Gastroesophageal sphincter (tissue), 4 donors: ENCODE measurements at regions not wholly inside any gene's neighbourhood (a gene's known extent, or its start where the extent isn't known, plus 50 kb on each side); places are given as distances from the start of the nearest gene placed in this dataset.

Experiments
- ATAC-seq: fragments of 150-250 bp; one replicate; pipeline ENCODE4 v1.9.1; 2016; ENCODE audit warnings: mild to moderate bottlenecking, moderate library complexity
- H3K27ac ChIP-seq, 4 donors: fragments of 200-600 bp; sonication (generic) in 3 of 4; 1 replicate in 3 of 4; 2 replicates in 1 of 4; pipeline ENCODE4 v1.5.1; 2016 to 2019
- H3K27me3 ChIP-seq: fragments of 200-600 bp; sonication (generic); one replicate; pipeline ENCODE4 v1.5.1; 2019
- H3K36me3 ChIP-seq, 2 donors: fragments of 200-600 bp; sonication (generic); one replicate each; pipeline ENCODE4 v1.5.1; 2019; ENCODE audit warnings: control low read depth in 1 of 2
- H3K4me1 ChIP-seq, 3 donors: fragments of 200-600 bp; sonication (generic); 1 replicate in 2 of 3; 2 replicates in 1 of 3; pipeline ENCODE4 v1.5.1; 2016 to 2019; ENCODE audit warnings: control low read depth in 2 of 3
- H3K4me3 ChIP-seq, 2 donors: fragments of 200-600 bp; sonication (generic); one replicate each; pipeline ENCODE4 v1.5.1; 2019; ENCODE audit warnings: mild to moderate bottlenecking in 1 of 2, moderate library complexity in 1 of 2
- H3K9me3 ChIP-seq, 3 donors: fragments of 200-600 bp; sonication (generic); one replicate each; pipeline ENCODE4 v1.5.1; 2017 to 2019; ENCODE audit warnings: control low read depth in 2 of 3
- EP300 ChIP-seq: sonication (generic); formaldehyde crosslinking; IDR thresholded peaks from one replicate; pipeline ENCODE4 v1.6.1; 2017; ENCODE audit warnings: antibody characterized with exemption, mild to moderate bottlenecking
- POLR2A ChIP-seq, 2 donors: fragments of 450-650 bp; IDR thresholded peaks; one replicate each; pipeline ENCODE4 v1.6.1; 2017; ENCODE audit warnings: antibody characterized with exemption in 2 of 2, mild to moderate bottlenecking in 2 of 2, moderate library complexity in 1 of 2
- POLR2AphosphoS5 ChIP-seq: sonication (generic); formaldehyde crosslinking; IDR thresholded peaks from one replicate; pipeline ENCODE4 v1.6.1; 2017; ENCODE audit warnings: antibody characterized with exemption
- WGBS, 2 donors: methylation state at CpG; one replicate each; pipeline ENCODE4 v1.1.5; 2018; ENCODE audit warnings: low coverage in 1 of 2; 5-methylcytosine and 5-hydroxymethylcytosine counted together
- TF ChIP-seq, protein P1 (sequence below), 4 experiments: fragments of 200-600 bp in 2 of 4; fragments of 450-650 bp in 2 of 4; sonication (generic) in 1 of 4; IDR thresholded peaks; one replicate each; pipeline ENCODE4 v1.5.1; 2017 to 2019; ENCODE audit warnings: antibody characterized with exemption in 4 of 4, mild to moderate bottlenecking in 2 of 4, moderate library complexity in 2 of 4

GRCh38 chr4:81816031-81816761 is 344.5 kb upstream of the RASGEF1B start:
- no peak for ATAC-seq

DNA sequence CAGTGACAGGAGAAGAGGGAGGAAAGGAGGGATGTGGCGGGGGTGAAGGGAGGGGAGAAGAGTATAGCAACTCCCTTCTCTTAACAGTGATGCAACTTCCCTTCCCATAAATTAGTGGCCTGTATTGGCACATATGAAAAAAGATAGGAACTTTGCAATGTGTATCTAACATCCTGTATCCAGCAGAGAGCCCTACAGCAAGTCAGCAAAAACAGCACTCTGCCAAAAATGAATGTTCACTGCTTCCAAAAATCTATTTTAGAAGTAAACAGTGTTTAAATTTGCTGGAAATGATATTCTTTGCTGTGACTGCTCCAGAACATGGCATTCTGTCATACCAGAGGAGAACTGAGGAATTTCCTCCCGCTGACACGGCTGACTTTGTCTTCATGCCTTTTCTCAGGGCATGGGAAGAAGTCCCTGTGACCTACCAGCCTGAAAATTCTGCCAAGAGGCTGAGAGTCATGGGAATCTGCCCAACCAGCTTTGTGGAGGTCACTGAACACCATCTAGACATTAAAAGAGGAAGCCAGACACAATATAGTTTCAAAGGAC is 343.4 kb upstream of the RASGEF1B start:
- ATAC-seq, result peak; percentile 53
- TF ChIP-seq POLR2A (IDR thresholded peaks at IDR 0.05) (no peak), EP300 (no peak), POLR2AphosphoS5 (peak; percentile 33)
- TF ChIP-seq, protein P1, sequence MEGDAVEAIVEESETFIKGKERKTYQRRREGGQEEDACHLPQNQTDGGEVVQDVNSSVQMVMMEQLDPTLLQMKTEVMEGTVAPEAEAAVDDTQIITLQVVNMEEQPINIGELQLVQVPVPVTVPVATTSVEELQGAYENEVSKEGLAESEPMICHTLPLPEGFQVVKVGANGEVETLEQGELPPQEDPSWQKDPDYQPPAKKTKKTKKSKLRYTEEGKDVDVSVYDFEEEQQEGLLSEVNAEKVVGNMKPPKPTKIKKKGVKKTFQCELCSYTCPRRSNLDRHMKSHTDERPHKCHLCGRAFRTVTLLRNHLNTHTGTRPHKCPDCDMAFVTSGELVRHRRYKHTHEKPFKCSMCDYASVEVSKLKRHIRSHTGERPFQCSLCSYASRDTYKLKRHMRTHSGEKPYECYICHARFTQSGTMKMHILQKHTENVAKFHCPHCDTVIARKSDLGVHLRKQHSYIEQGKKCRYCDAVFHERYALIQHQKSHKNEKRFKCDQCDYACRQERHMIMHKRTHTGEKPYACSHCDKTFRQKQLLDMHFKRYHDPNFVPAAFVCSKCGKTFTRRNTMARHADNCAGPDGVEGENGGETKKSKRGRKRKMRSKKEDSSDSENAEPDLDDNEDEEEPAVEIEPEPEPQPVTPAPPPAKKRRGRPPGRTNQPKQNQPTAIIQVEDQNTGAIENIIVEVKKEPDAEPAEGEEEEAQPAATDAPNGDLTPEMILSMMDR (IDR thresholded peaks at IDR 0.05), result no peak
- H3K9me3 ChIP-seq, result no peaks in the 10 kb centered on the region
- H3K27ac ChIP-seq, result peak overlapping the region in 2 of 4 donors; percentile 9
- H3K27me3 ChIP-seq, result no peaks in the 10 kb centered on the region
- peaks cover 0 to 12% (median 7%) of the 10 kb centered on the region in 3 donors for H3K4me1 ChIP-seq
- no peak overlapping the region for H3K4me3 ChIP-seq
- no peaks in the 10 kb centered on the region for H3K36me3 ChIP-seq
- WGBS, 2 donors, result 38 to 55% methylated on average over 3 of the region's 3 CpGs

More at GRCh38 chr4:81816031-81816761, 344.5 kb upstream of the RASGEF1B start:
- no peak overlapping the region for H3K4me3 ChIP-seq
- H3K9me3 ChIP-seq, result no peaks in the 10 kb centered on the region
- WGBS, 2 donors, result 67 to 90% methylated on average over 1 to 3 of the region's 3 CpGs
- H3K4me1 ChIP-seq, result peaks cover 0 to 12% (median 7%) of the 10 kb centered on the region in 3 donors
- no peaks in the 10 kb centered on the region for H3K27me3 ChIP-seq
- TF ChIP-seq POLR2A (IDR thresholded peaks at IDR 0.05) (no peak), POLR2AphosphoS5 (no peak), EP300 (no peak)
- TF ChIP-seq, protein P1 (IDR thresholded peaks at IDR 0.05), result no peak
- no peak overlapping the region for H3K27ac ChIP-seq
- H3K36me3 ChIP-seq, result no peaks in the 10 kb centered on the region

DNA sequence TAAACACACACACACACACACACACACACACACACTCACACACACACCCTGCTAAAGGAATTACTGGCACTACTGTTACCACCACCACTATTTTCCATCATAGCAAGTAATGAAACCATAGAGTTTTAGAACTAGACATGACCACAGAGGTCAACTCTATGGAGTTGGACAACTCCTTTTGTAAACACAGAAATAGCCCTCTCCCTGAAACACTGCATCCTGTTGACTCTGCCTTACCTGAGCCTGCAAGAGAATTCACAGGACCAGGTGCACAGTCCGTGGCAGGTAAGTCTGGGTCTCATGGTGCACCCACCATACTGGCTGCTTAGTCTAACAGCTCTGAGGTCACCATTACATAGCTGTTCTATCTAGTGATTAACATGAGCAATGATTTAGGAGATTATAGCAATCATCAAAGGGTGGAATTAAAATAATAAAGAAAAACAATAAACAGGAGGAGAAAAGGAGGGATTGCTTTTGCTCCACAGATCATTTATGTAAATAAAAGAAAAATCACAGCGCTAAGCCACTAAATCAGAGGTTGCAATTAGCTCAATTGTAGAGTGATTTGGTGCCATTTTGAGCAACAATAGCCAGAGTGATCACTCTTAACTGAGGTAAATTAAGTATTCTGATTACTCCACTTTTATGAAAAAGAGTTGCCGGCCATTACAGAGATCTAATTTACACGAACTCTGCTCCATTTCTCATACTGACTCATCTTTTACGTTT is 340.0 kb upstream of the RASGEF1B start:
- H3K36me3 ChIP-seq, result no peaks in the 10 kb centered on the region
- H3K4me1 ChIP-seq, result peaks cover 0 to 12% (median 7%) of the 10 kb centered on the region in 3 donors
- 91 to 94% methylated on average over 4 to 5 of the region's 5 CpGs for WGBS, 2 donors
- no peaks in the 10 kb centered on the region for H3K9me3 ChIP-seq
- H3K27ac ChIP-seq, result no peak overlapping the region
- TF ChIP-seq EP300, result no peak
- no peak for TF ChIP-seq POLR2A (IDR thresholded peaks at IDR 0.05)
- TF ChIP-seq, protein P1 (IDR thresholded peaks at IDR 0.05), result no peak
- no peak for TF ChIP-seq POLR2AphosphoS5
- H3K27me3 ChIP-seq, result no peaks in the 10 kb centered on the region
- H3K4me3 ChIP-seq, result no peak overlapping the region
- no peak for ATAC-seq

DNA sequence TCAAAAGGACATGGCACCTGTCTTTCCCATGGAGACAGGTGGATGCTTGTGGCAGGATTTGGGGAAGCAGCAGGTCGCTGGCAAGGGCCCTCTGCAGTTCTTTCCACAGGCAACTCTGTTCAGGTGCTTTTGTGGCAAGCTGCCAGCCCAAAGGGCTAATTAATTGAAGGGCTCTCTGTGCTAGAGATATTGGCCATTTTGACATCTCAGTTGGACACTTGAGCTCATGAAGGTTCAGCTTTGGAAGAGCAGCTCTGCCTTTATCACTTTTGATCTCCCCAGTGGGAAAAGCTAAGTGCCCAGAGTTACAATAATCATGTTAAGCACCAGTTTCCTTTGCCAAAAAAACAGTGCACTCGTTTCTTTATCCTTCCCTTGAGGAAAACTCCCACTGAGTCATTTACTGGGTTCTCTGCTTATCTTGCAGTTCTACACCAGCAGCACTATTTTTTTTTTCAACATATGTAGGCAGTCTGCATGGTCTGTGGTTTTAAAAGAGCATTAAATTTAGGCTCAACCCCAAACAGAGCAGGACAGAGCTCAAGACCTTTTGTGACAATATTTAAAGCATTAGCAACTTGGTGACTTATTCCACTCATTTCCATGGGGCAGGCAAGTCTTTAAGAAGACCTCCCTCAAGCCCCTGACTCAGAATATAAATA is 336.4 kb upstream of the RASGEF1B start:
- Histone ChIP-seq H3K27ac (no peak overlapping the region), H3K36me3 (no peaks in the 10 kb centered on the region)
- TF ChIP-seq EP300 (no peak), POLR2AphosphoS5 (no peak), POLR2A (IDR thresholded peaks at IDR 0.05) (no peak)
- TF ChIP-seq, protein P1 (IDR thresholded peaks at IDR 0.05), result no peak

More for the DNA sequence above, 336.4 kb upstream of the RASGEF1B start:
- no peaks in the 10 kb centered on the region for H3K27me3 ChIP-seq
- 25 to 71% methylated on average over 2 of the region's 2 CpGs for WGBS, 2 donors
- no peaks in the 10 kb centered on the region for H3K9me3 ChIP-seq
- ATAC-seq, result no peak
- no peaks in the 10 kb centered on the region for H3K4me1 ChIP-seq
- no peak overlapping the region for H3K4me3 ChIP-seq
